ENCODE measurements at regions not wholly inside any gene's neighbourhood (a gene's known extent, or its start where the extent isn't known, plus 50 kb on each side); places are given as distances from the start of the nearest gene placed in this dataset.
A peak's percentile ranks its signal among the peaks of the same experiment; 100 is the strongest.

DNA sequence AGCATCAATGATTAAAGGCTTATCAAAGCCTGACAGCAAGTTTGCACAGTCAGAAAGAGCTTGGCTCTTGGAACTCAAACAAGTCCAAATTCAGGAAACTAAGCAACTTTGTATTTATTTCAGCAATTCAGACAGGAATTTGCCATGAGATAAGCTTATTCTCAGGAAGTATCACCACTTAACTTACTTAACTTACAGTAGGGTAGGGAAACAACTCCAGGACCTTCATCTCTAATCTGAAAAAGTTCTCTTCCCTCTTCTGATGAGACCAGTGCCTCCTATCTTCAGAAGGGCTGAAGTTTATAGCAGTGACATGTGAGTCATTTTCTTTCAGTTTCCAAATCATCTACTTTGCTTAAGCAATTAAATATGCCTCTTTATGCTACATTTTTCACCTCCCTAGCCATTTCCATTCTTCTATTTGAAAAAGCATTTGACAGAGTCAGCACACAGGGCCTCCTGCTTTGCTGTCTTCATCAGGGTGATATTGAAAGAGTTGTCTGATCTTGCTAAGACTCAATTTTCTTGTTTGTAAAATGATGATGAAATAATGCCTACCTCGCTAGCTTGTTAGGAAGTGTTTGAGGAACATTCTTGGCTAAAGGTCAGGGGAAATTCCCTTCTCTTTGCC lies 389.5 kb downstream of the RND3 start:
- Histone ChIP-seq H3K9me3 (ENCODE audit: control insufficient read depth, low read depth, low read length) (no peaks in the 10 kb centered on the region), H3K4me1 (ENCODE audit: control insufficient read depth, extremely low read depth, insufficient read depth, low read length) (peaks cover 10% of the 10 kb centered on the region), H3K27me3 (ENCODE audit: control insufficient read depth, extremely low read depth, insufficient read depth, low read length) (no peaks in the 10 kb centered on the region), H3K4me3 (ENCODE audit: control insufficient read depth in 2 of 3, extremely low read depth in 1 of 3, insufficient read depth in 2 of 3, low read depth in 1 of 3, low read length in 3 of 3) (no peak overlapping the region), H2AFZ (ENCODE audit: control insufficient read depth, low read length) (peak overlapping the region; percentile 79), H3K79me2 (ENCODE audit: control insufficient read depth, insufficient read depth, low read length) (no peaks in the 10 kb centered on the region), H3K4me2 (ENCODE audit: control insufficient read depth, extremely low read depth, insufficient read depth, low read depth, low read length) (peak overlapping the region; percentile 50), H4K20me1 (ENCODE audit: control insufficient read depth, extremely low read depth, insufficient read depth, low read length) (no peaks in the 10 kb centered on the region), H3K36me3 (ENCODE audit: control insufficient read depth in 2 of 2, extremely low read depth in 1 of 2, insufficient read depth in 2 of 2, low read length in 2 of 2) (no peaks in the 10 kb centered on the region), H3K9ac (ENCODE audit: control insufficient read depth, extremely low read depth, insufficient read depth, low read length) (no peak overlapping the region), H3K9me1 (ENCODE audit: control insufficient read depth, extremely low read depth, insufficient read depth, low read length) (no peaks in the 10 kb centered on the region), H3K27ac (ENCODE audit: control insufficient read depth, insufficient read depth, low read length) (peak overlapping the region; percentile 23)
- no peak for TF ChIP-seq EZH2 (IDR thresholded peaks at IDR 0.05; ENCODE audit: low read length)
- TF ChIP-seq, protein P1, sequence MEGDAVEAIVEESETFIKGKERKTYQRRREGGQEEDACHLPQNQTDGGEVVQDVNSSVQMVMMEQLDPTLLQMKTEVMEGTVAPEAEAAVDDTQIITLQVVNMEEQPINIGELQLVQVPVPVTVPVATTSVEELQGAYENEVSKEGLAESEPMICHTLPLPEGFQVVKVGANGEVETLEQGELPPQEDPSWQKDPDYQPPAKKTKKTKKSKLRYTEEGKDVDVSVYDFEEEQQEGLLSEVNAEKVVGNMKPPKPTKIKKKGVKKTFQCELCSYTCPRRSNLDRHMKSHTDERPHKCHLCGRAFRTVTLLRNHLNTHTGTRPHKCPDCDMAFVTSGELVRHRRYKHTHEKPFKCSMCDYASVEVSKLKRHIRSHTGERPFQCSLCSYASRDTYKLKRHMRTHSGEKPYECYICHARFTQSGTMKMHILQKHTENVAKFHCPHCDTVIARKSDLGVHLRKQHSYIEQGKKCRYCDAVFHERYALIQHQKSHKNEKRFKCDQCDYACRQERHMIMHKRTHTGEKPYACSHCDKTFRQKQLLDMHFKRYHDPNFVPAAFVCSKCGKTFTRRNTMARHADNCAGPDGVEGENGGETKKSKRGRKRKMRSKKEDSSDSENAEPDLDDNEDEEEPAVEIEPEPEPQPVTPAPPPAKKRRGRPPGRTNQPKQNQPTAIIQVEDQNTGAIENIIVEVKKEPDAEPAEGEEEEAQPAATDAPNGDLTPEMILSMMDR (optimal IDR thresholded peaks at IDR 0.05 in 1 of 3, IDR thresholded peaks at IDR 0.05 in 1 of 3, conservative IDR thresholded peaks at IDR 0.05 in 1 of 3; ENCODE audit: extremely low read depth in 1 of 3, insufficient read depth in 2 of 3, low read length in 3 of 3) = peak in 2 of 3 experiments; percentile 41 to 47
- FAIRE-seq (peak; percentile 72), DNase-seq (ENCODE audit: low read depth, low spot score) (no peak)
- dilution Hi-C loops (cut with MboI; ENCODE audit: extremely low pct_ligation_motif_present, low sequenced_read_pairs) = no loop called here

DNA sequence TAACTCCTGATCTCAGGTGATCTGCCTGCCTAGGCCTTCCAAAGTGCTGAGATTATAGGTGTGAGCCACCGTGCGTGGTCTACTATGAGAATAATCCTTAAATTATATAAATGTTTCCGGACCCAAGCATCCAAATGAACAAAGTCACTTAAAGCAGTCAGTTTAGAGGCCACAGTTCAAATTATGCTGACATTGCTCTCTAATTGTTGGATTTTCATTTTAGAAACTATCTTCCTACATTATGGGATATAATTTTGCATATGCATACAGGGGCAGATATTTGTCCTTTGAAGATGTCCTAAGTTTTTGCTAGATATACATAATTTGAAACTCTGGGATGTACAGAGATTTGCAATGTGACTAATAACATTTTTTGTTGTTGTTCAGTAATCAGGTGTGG lies 390.1 kb downstream of the RND3 start:
- Histone ChIP-seq H3K27me3 (ENCODE audit: control insufficient read depth, extremely low read depth, insufficient read depth, low read length) (no peaks in the 10 kb centered on the region), H3K79me2 (ENCODE audit: control insufficient read depth, insufficient read depth, low read length) (no peaks in the 10 kb centered on the region), H3K9ac (ENCODE audit: control insufficient read depth, extremely low read depth, insufficient read depth, low read length) (no peak overlapping the region), H4K20me1 (ENCODE audit: control insufficient read depth, extremely low read depth, insufficient read depth, low read length) (no peaks in the 10 kb centered on the region), H3K4me3 (ENCODE audit: control insufficient read depth in 2 of 3, extremely low read depth in 1 of 3, insufficient read depth in 2 of 3, low read depth in 1 of 3, low read length in 3 of 3) (no peak overlapping the region), H3K9me1 (ENCODE audit: control insufficient read depth, extremely low read depth, insufficient read depth, low read length) (no peaks in the 10 kb centered on the region), H3K27ac (ENCODE audit: control insufficient read depth, insufficient read depth, low read length) (no peak overlapping the region), H3K36me3 (ENCODE audit: control insufficient read depth in 2 of 2, extremely low read depth in 1 of 2, insufficient read depth in 2 of 2, low read length in 2 of 2) (no peaks in the 10 kb centered on the region), H3K9me3 (ENCODE audit: control insufficient read depth, low read depth, low read length) (no peaks in the 10 kb centered on the region), H2AFZ (ENCODE audit: control insufficient read depth, low read length) (no peak overlapping the region), H3K4me1 (ENCODE audit: control insufficient read depth, extremely low read depth, insufficient read depth, low read length) (peaks cover 10% of the 10 kb centered on the region), H3K4me2 (ENCODE audit: control insufficient read depth, extremely low read depth, insufficient read depth, low read depth, low read length) (no peak overlapping the region)
- FAIRE-seq = no peak
- TF ChIP-seq, protein P1 (optimal IDR thresholded peaks at IDR 0.05 in 1 of 3, IDR thresholded peaks at IDR 0.05 in 1 of 3, conservative IDR thresholded peaks at IDR 0.05 in 1 of 3; ENCODE audit: extremely low read depth in 1 of 3, insufficient read depth in 2 of 3, low read length in 3 of 3) = no peak
- TF ChIP-seq EZH2 (IDR thresholded peaks at IDR 0.05; ENCODE audit: low read length) = no peak
- DNase-seq (ENCODE audit: low read depth, low spot score) = no peak
- dilution Hi-C loops (cut with MboI; ENCODE audit: extremely low pct_ligation_motif_present, low sequenced_read_pairs) = no loop called here

Data from keratinocyte (primary cell).